GM21528 (cell line): ENCODE measurements at regions not wholly inside any gene's neighbourhood (a gene's known extent, or its start where the extent isn't known, plus 50 kb on each side); places are given as distances from the start of the nearest gene placed in this dataset.
"Not testable (repeated sequence)": the region's sequence is repeated elsewhere in the genome, so short reads cannot be mapped to it uniquely, and the experiment has no call there.

Experiments
- ATAC-seq: cut with Tn5 transposase; IDR thresholded peaks from one replicate; pipeline ENCODE4 v1.9.1; 2021; ENCODE audit warnings: mild to moderate bottlenecking, moderate library complexity; ENCODE audit not compliant: unreplicated experiment, low FRiP score

DNA sequence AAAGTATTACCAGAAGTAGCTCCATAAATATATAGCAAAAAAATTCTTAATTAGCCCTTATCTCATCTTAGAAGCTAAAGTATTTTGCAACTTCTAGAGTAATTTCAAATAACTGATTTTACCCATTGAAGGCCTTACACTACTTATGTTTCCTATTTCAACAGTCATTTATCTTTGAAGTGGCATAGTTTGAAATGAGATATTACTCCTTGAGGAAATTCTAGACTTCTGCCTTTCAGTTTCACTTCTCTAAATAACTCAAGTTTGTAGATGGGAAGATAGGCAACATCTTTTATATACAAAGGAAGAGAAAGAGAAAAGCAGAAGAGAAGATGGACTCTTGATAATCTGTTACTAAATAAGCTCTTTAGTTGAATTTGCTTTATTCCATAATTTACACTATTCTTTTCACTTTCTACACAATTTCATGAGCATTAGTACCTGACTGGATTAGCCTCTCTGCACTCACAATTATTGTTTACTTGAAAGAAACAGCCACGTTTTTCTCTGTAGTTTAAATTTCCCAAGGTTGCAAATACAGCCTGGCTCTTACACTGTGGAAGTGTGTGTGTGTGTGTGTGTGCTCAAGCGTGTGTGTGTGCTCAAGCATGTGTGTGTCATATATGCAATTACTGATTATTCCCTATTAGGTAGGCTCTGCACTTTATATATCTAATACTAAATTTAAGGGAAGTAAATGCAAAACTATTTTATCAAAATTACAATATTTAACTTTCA is 60.6 kb upstream of the EMB start:
- peak; percentile 98 for ATAC-seq

DNA sequence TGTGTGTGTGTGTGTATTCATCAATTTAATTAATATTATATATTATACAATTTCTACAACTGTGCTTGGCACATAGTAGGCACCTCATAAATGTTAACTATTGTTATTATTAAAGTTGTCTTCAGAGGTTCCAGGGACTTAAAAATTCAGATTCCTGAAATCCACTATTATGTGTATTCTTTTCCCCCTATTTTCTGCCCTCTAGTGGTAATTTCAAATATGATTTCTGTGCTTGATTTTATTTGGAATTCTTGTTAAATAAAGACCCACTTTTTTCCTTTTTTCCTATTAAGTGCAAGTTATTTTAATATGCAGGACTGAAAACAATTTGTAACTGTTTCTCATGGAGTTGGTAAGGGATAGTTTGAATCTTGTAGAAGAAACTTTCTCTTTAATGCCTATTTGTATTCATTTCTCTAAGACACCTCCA is 72.0 kb upstream of the EMB start:
- not testable (repeated sequence) for ATAC-seq

DNA sequence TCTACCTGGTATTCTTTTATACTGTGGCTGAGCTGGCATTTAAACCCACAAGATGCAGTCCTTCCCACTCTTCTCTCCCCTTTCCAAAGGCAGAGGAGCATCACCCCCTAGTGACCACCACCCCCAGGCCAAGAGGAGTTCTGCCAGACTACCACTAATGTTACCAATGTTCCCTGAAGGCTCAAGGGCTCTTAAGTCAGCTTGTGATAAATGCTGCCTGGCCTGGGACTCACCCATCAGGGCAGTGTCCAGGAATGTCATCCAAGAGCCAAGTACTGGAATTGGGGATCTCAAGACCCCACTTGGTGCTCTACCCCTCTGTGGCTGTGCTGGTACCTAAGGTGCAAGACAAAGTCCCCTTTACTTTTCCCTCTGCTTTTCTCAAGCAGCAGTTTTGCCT is 80.0 kb upstream of the EMB start:
- not testable (repeated sequence) for ATAC-seq

DNA sequence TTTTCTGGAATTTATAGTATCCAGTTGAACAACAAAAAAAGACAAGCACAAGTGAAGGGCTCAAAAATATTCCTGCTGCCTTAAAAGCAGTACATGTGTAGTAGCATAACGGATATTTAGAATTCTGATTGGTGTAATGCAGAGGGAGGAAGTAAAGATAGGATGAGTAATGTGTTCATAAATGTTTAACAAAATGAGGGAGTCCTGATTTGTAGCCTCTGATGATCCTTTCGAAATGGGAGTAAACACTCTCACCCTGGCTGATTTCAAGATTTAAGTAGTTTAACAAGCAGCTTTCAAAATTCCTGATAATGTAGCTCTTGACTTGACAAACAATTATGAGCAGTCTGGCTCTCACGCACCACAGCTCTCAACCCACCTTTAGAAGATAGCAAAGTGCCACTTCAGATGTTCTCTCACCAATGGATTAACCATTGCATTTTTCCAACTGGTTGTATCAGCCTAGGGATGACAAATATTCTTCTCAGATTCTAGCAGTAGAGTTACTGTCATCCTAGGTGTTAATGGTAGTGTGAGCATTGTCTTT is 86.5 kb upstream of the EMB start:
- not testable (repeated sequence) for ATAC-seq

DNA sequence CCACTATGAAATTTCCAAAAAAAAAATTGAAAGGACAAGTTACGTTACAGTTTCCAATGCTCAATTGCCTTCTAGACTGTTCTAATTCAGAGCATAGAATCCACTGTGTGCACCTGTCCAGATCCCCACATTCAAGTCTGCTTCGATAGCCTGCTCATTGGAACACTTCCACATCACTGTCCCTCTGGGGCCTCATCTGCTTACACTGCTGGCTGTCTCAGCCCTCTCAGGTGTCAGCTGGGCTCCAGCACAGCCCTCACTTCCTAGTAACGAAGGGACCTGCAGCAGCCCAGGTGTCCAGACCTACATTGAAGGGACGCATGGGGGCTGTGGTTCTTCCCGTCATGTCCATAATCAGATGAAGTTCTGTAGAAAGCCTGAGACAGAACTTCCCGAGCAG is 94.3 kb upstream of the EMB start:
- ATAC-seq: no peak

DNA sequence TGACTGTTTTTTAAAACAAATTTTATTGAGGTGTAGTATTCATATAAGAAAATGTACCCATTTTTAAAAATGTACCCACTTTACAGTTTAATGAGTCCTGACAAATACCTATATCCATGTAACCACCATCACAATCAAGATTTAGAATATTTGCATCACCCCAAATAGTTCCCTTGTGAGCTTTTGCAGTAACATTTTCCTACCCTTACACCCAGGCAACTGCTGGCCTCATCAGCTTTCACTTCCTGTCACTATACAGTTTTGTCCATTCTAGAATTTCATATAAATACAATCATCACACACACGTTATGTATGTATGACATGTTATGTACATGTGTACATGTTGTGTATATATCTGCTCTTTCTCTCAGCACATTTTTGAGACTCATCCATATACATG is 96.4 kb upstream of the EMB start:
- peak; percentile 79 for ATAC-seq

- ATAC-seq: peak; percentile 95
Measured at GRCh38 chr5:50547303-50547702, 106.2 kb upstream of the EMB start.

DNA sequence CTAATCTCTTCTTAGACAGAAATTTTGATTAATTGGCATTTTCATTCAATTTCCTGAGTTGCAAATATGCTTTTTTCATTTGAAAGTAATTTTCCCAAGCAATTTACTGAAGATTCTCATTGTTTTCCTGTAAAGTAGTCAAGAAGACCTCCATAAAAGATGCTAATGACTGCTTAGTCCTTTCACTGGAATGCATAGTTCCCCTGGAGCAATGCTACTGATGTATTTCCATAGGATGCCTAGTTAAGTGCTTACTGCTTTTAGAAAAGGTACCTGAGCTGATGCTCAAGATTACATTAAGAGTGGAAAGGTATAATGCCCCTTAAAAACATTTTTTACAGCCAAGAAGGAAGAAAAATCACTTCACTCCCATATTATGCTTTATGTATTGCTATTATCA is 109.2 kb upstream of the EMB start:
- ATAC-seq: no peak

- ATAC-seq: no peak
Measured at GRCh38 chr5:50550993-50551392, 109.9 kb upstream of the EMB start.

GRCh38 chr5:50553560-50553984 is 112.5 kb upstream of the EMB start:
- no peak for ATAC-seq

- ATAC-seq: not testable (repeated sequence)
Measured at GRCh38 chr5:50558640-50559039, 107.8 kb upstream of the PARP8 start.

DNA sequence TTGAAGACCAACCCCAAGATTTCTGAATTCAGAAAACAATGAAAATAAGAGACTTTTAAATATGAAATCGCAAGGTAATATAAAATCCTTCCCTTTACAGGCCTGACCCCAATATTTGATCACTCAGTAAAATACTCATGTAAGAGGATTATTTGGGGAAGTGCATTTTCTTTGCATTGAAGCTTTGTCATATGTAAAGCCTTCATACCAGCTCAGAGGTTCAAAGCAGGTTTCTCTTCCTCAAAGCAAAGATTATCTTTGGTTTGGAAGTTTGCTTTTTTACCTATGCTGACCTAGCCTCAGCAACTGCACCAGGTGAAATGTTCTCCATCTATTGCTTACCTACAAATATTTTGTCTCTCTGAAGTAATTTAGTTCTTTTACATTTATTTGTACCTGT is 106.5 kb upstream of the PARP8 start:
- no peak for ATAC-seq

GRCh38 chr5:50562694-50563093 is 103.7 kb upstream of the PARP8 start:
- ATAC-seq: no peak

- ATAC-seq: peak; percentile 84
Measured at GRCh38 chr5:50564079-50564478, 102.4 kb upstream of the PARP8 start.

- ATAC-seq: peak; percentile 48
Measured at GRCh38 chr5:50564558-50564957, 101.9 kb upstream of the PARP8 start.

GRCh38 chr5:50574121-50574520 is 92.3 kb upstream of the PARP8 start:
- no peak for ATAC-seq

DNA sequence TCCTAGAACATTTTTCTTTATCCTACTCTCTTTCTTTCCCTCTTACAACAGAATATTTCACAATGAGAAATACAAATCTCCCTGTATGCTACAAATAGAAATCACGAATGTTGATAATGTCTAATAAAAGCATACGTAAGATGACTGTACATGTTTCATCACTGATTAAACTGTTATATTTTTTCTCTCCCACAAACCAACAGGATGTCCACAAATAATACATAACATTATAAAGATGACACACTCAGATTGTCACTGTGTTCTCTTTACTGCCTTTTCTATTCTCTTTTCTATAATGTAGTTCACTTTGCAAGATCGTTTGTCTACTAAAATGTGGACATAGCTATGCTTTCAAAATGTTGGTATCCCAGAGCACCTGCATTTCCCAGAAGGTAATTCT is 90.7 kb upstream of the PARP8 start:
- no peak for ATAC-seq

DNA sequence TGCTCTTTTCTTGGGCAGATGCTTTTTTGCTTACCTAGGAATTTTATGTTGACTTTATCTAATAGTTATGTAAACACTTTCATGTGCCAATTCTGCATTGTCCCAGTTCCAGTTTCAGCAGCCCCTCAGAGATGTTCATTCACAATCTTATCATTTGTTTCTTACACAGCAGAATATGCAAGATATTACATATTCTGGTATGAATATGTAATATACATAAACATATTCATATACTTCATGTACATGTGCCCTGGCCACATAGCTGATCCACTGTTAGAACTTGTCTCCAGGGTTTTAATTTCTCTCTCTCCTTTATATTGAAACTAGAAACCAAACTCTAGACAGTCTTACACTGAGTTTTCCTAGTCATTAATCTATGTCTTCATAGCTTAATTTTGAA is 90.2 kb upstream of the PARP8 start:
- no peak for ATAC-seq

GRCh38 chr5:50576686-50577256 is 89.7 kb upstream of the PARP8 start:
- no peak for ATAC-seq

- ATAC-seq: no peak
Measured at GRCh38 chr5:50580506-50580905, 85.9 kb upstream of the PARP8 start.

GRCh38 chr5:50581845-50582244 is 84.6 kb upstream of the PARP8 start:
- not testable (repeated sequence) for ATAC-seq

GRCh38 chr5:50582699-50583098 is 83.7 kb upstream of the PARP8 start:
- no peak for ATAC-seq
